ENCODE measurements at regions not wholly inside any gene's neighbourhood (a gene's known extent, or its start where the extent isn't known, plus 50 kb on each side); places are given as distances from the start of the nearest gene placed in this dataset.

DNA sequence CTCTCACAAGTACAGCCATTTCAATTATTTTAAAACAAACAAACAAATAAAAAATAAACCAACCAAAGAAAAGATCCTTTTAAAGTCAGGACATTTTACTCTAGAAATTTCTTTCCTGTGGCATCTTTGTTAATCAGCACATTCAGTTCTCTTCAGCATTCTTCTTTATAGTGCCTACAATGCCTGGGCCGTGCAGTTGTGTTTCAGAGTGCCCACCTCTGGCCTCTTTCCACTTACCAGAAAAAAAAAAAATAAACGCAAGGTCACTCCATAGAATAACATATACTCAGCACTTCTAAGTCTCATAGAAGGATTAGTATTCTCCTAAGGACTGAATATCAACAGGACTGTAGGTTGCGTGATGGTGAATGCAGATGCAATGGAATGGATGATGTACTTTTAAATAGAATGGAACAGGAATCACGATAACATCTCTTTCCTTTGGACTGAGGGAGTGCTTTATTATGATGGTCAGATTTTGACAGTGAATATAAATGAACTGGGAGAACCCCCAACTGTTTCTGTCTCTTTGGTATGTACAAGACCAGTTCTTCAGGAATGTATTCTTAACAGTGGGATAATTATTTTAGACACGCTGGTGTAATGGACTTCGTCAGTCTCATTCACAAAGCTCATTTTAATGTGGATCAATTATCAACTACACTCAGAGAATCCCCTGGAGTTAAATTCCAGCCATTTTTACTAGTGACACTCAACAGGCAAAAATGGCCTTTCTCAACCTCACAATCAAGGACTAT is 125.0 kb upstream of the NBEA start:
- TF ChIP-seq RAD21 (IDR thresholded peaks at IDR 0.05) (no peak), CTCF (IDR thresholded peaks at IDR 0.05; ENCODE audit: low read depth, low read length, missing input control) (no peak), YY1 (IDR thresholded peaks at IDR 0.05) (no peak), TAF1 (conservative IDR thresholded peaks at IDR 0.05) (no peak), HNF4A (conservative IDR thresholded peaks at IDR 0.05) (no peak), FOXA1 (IDR thresholded peaks at IDR 0.05) (no peak), EGR1 (IDR thresholded peaks at IDR 0.05; ENCODE audit: low read depth in 2 of 2) (no peak), JUND (IDR thresholded peaks at IDR 0.05) (no peak), GABPA (IDR thresholded peaks at IDR 0.05 in 1 of 2, conservative IDR thresholded peaks at IDR 0.05 in 1 of 2) (no peak), RXRA (IDR thresholded peaks at IDR 0.05) (no peak)
- TF ChIP-seq, protein P1, sequence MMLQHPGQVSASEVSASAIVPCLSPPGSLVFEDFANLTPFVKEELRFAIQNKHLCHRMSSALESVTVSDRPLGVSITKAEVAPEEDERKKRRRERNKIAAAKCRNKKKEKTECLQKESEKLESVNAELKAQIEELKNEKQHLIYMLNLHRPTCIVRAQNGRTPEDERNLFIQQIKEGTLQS (IDR thresholded peaks at IDR 0.05) = no peak
- TF ChIP-seq, protein P2, sequence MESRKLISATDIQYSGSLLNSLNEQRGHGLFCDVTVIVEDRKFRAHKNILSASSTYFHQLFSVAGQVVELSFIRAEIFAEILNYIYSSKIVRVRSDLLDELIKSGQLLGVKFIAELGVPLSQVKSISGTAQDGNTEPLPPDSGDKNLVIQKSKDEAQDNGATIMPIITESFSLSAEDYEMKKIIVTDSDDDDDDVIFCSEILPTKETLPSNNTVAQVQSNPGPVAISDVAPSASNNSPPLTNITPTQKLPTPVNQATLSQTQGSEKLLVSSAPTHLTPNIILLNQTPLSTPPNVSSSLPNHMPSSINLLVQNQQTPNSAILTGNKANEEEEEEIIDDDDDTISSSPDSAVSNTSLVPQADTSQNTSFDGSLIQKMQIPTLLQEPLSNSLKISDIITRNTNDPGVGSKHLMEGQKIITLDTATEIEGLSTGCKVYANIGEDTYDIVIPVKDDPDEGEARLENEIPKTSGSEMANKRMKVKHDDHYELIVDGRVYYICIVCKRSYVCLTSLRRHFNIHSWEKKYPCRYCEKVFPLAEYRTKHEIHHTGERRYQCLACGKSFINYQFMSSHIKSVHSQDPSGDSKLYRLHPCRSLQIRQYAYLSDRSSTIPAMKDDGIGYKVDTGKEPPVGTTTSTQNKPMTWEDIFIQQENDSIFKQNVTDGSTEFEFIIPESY (IDR thresholded peaks at IDR 0.05) = no peak
- TF ChIP-seq, protein P3, sequence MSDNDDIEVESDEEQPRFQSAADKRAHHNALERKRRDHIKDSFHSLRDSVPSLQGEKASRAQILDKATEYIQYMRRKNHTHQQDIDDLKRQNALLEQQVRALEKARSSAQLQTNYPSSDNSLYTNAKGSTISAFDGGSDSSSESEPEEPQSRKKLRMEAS (IDR thresholded peaks at IDR 0.05) = no peak

Data from liver (tissue), 3 donors.